Loucy (cell line): ENCODE measurements at regions not wholly inside any gene's neighbourhood (a gene's known extent, or its start where the extent isn't known, plus 50 kb on each side); places are given as distances from the start of the nearest gene placed in this dataset.

Experiments used
- H2AFZ ChIP-seq: fragments of 200-600 bp; sonication (generic); 2 replicates; pipeline ENCODE4 v1.6.0; 2016; ENCODE audit warnings: antibody characterized with exemption, mild to moderate bottlenecking, low read length, moderate library complexity
- H3F3A ChIP-seq: fragments of 200-600 bp; 2 replicates; pipeline ENCODE4 v1.6.0; 2016; ENCODE audit warnings: antibody characterized with exemption, low read depth, mild to moderate bottlenecking
- H3K27me3 ChIP-seq: fragments of 200-600 bp; sonication (generic); 2 replicates; pipeline ENCODE4 v1.6.1; 2014; ENCODE audit warnings: low read length, mild to moderate bottlenecking; ENCODE audit not compliant: insufficient read depth, poor library complexity, severe bottlenecking
- H3K36me3 ChIP-seq: fragments of 200-600 bp; sonication (generic); 2 replicates; pipeline ENCODE4 v1.6.1; 2016; ENCODE audit warnings: low read length; ENCODE audit not compliant: insufficient read depth
- H3K4me1 ChIP-seq: fragments of 200-600 bp; sonication (generic); 2 replicates; pipeline ENCODE4 v1.5.1; 2014; ENCODE audit warnings: low read length, mild to moderate bottlenecking; ENCODE audit not compliant: insufficient read depth, poor library complexity, severe bottlenecking
- H3K4me2 ChIP-seq: fragments of 200-600 bp; sonication (generic); 2 replicates; pipeline ENCODE4 v1.6.0; 2014; ENCODE audit warnings: antibody characterized with exemption, low read length, low read depth, mild to moderate bottlenecking; ENCODE audit not compliant: poor library complexity, severe bottlenecking
- H3K4me3 ChIP-seq: fragments of 200-600 bp; sonication (generic); 2 replicates; pipeline ENCODE4 v1.5.1; 2014; ENCODE audit warnings: low read length, mild to moderate bottlenecking, mixed read lengths; ENCODE audit not compliant: poor library complexity, severe bottlenecking
- H3K79me2 ChIP-seq: fragments of 200-600 bp; sonication (generic); 2 replicates; pipeline ENCODE4 v1.6.1; 2014; ENCODE audit warnings: low read length; ENCODE audit not compliant: insufficient read depth
- H3K9ac ChIP-seq: fragments of 200-600 bp; sonication (generic); 2 replicates; pipeline ENCODE4 v1.6.0; 2014; ENCODE audit warnings: mild to moderate bottlenecking, low read depth, low read length, moderate library complexity; ENCODE audit not compliant: poor library complexity, severe bottlenecking
- H3K9me2 ChIP-seq: fragments of 200-600 bp; sonication (generic); replicated peaks from 2 replicates; pipeline ENCODE4 v1.6.1; 2016; ENCODE audit warnings: low read depth, low read length, mixed read lengths
- H3K9me3 ChIP-seq: fragments of 200-600 bp; sonication (generic); 2 replicates; pipeline ENCODE4 v1.6.1; 2014; ENCODE audit warnings: mild to moderate bottlenecking, antibody characterized with exemption, low read length, low read depth; ENCODE audit not compliant: insufficient read depth
- H4K20me1 ChIP-seq: fragments of 200-600 bp; sonication (generic); 2 replicates; pipeline ENCODE4 v1.6.0; 2014; ENCODE audit warnings: antibody characterized with exemption, low read length, mild to moderate bottlenecking; ENCODE audit not compliant: insufficient read depth, poor library complexity, severe bottlenecking
- EZH2phosphoT487 ChIP-seq: fragments of 200-600 bp; IDR thresholded peaks from 2 replicates; pipeline ENCODE4 v1.6.1; 2018; ENCODE audit warnings: antibody characterized with exemption, mild to moderate bottlenecking, moderate library complexity, borderline replicate concordance
- TF ChIP-seq, protein P1 (sequence below): fragments of 200-600 bp; sonication (generic); conservative IDR thresholded peaks from 2 replicates; pipeline ENCODE4 v1.5.1; 2014; ENCODE audit warnings: mild to moderate bottlenecking, antibody characterized with exemption, low read length

DNA sequence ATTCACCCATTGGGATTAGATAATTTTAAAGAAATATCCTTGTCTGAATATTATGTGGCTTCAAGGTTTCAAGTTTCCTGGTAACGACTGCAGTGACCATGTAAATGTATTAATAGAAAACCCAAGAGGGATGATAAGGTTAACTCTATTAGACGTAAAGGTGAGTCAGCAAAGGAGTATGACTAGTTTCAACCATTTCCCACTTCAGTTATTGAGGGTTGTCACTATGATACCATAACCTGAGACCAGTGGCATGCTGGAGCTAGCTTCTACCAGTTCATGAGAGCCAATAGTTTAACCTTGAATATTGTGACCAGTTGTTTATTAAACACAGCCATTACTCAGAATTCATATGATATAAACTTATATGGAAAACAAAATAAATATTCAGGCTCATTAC lies 270.1 kb downstream of the TMA16 start:
- H3K4me3 ChIP-seq, result no peak overlapping the region
- H3K79me2 ChIP-seq, result no peaks in the 10 kb centered on the region
- no peaks in the 10 kb centered on the region for H4K20me1 ChIP-seq
- no peaks in the 10 kb centered on the region for H3K9me3 ChIP-seq
- no peaks in the 10 kb centered on the region for H3K27me3 ChIP-seq
- no peaks in the 10 kb centered on the region for H3K4me1 ChIP-seq
- no peaks in the 10 kb centered on the region for H3K36me3 ChIP-seq
- TF ChIP-seq, protein P1, sequence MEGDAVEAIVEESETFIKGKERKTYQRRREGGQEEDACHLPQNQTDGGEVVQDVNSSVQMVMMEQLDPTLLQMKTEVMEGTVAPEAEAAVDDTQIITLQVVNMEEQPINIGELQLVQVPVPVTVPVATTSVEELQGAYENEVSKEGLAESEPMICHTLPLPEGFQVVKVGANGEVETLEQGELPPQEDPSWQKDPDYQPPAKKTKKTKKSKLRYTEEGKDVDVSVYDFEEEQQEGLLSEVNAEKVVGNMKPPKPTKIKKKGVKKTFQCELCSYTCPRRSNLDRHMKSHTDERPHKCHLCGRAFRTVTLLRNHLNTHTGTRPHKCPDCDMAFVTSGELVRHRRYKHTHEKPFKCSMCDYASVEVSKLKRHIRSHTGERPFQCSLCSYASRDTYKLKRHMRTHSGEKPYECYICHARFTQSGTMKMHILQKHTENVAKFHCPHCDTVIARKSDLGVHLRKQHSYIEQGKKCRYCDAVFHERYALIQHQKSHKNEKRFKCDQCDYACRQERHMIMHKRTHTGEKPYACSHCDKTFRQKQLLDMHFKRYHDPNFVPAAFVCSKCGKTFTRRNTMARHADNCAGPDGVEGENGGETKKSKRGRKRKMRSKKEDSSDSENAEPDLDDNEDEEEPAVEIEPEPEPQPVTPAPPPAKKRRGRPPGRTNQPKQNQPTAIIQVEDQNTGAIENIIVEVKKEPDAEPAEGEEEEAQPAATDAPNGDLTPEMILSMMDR, result no peak
- no peak for TF ChIP-seq EZH2phosphoT487
- H2AFZ ChIP-seq, result no peak overlapping the region
- H3K9ac ChIP-seq, result no peak overlapping the region
- H3K9me2 ChIP-seq, result no peaks in the 10 kb centered on the region
- no peak overlapping the region for H3K4me2 ChIP-seq
- no peaks in the 10 kb centered on the region for H3F3A ChIP-seq

DNA sequence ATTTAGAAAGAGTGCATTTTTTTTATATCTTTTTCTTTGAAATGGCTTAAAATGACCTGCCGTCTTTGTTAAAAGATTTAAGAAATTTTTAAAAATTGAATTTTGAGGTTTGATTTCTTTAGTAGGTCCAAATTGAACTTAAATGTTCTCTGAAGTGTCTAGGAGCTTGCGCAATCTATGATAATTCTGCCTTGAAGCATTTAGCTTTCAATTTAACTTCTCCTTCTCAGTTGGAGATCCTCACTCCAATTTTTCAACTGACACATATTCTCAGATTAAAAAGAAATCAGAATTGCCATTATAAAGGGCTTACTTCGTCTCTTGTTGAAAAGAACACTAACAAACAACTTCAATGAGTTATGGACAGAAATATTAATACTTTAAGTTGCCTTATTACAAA lies 273.5 kb downstream of the TMA16 start:
- H4K20me1 ChIP-seq, result no peaks in the 10 kb centered on the region
- no peaks in the 10 kb centered on the region for H3K9me3 ChIP-seq
- no peak for TF ChIP-seq EZH2phosphoT487
- TF ChIP-seq, protein P1, result no peak
- H3K4me1 ChIP-seq, result no peaks in the 10 kb centered on the region
- H3K9me2 ChIP-seq, result no peaks in the 10 kb centered on the region
- no peak overlapping the region for H3K4me2 ChIP-seq
- no peaks in the 10 kb centered on the region for H3F3A ChIP-seq
- H3K4me3 ChIP-seq, result no peak overlapping the region
- no peak overlapping the region for H3K9ac ChIP-seq
- H3K27me3 ChIP-seq, result no peaks in the 10 kb centered on the region
- no peaks in the 10 kb centered on the region for H3K36me3 ChIP-seq
- H2AFZ ChIP-seq, result no peak overlapping the region
- H3K79me2 ChIP-seq, result no peaks in the 10 kb centered on the region

DNA sequence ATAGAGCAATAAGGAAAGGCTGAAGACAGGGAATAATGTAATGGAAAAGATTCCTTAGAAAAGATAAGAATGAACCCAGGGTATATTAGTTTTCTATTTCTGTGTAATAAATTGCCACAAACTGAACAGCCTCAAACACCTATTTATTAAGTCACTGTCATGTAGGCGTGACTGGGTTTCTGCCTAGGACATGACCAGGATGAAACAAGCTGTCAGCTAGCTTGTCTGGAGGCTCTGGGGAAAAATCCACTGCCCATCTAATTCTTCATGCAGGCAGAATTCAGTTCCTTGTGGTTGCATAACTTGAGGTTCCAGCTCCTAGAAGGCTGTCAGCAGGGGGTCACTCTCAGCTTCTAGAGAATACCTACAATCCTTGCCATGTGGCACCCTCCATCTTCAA lies 277.7 kb downstream of the TMA16 start:
- TF ChIP-seq EZH2phosphoT487, result no peak
- TF ChIP-seq, protein P1, result no peak
- Histone ChIP-seq H3K9me3 (no peaks in the 10 kb centered on the region), H3F3A (no peaks in the 10 kb centered on the region), H3K9ac (no peak overlapping the region), H3K9me2 (no peaks in the 10 kb centered on the region), H4K20me1 (no peaks in the 10 kb centered on the region), H3K27me3 (no peaks in the 10 kb centered on the region), H3K36me3 (no peaks in the 10 kb centered on the region), H3K4me3 (no peak overlapping the region), H3K4me2 (no peak overlapping the region), H3K4me1 (no peaks in the 10 kb centered on the region), H2AFZ (no peak overlapping the region), H3K79me2 (no peaks in the 10 kb centered on the region)
